ENCODE measurements at regions not wholly inside any gene's neighbourhood (a gene's known extent, or its start where the extent isn't known, plus 50 kb on each side); places are given as distances from the start of the nearest gene placed in this dataset.

DNA sequence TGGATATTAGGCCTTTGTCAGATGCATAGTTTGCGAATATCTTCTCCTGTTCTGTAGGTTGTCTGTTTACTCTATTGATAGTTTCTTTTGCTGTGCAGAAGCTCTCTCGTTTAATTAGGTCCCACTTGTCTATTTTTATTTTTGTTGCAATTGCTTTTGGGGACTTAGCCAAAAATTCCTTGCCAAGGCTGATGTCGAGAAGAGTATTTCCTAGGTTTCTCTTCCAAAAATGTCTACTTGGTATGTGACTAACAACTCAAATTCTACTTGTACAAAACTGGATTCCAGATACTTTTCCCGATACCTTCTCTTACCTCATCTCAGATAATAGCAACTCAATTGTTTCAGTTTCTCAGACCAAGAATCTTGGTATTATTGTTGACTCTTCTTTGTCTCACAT is 142.4 kb upstream of the GLRA2 start:
- Histone ChIP-seq H3K9ac (ENCODE audit: low read length) (no peak overlapping the region), H3K4me3 (ENCODE audit: low read length) (no peak overlapping the region), H3K27me3 (ENCODE audit: insufficient read depth, low read length, poor library complexity) (no peaks in the 10 kb centered on the region), H3K4me2 (ENCODE audit: low read length) (no peak overlapping the region), H4K5ac (ENCODE audit: low read length) (no peak overlapping the region), H2AK5ac (ENCODE audit: low read length) (no peak overlapping the region), H3K27ac (ENCODE audit: low read depth, low read length) (no peak overlapping the region), H2BK15ac (replicated peaks; ENCODE audit: low read depth) (no peak overlapping the region), H3K18ac (ENCODE audit: low read length) (no peak overlapping the region), H3K79me1 (ENCODE audit: low read length) (no peaks in the 10 kb centered on the region), H4K8ac (ENCODE audit: low read depth, low read length) (no peak overlapping the region), H3K79me2 (ENCODE audit: control insufficient read depth, insufficient read depth, low read length) (no peaks in the 10 kb centered on the region), H2BK5ac (ENCODE audit: low read length) (no peak overlapping the region), H3K23ac (ENCODE audit: low read length) (no peak overlapping the region), H3K56ac (ENCODE audit: low read length) (no peak overlapping the region), H3K36me3 (ENCODE audit: control insufficient read depth, insufficient read depth, low read length) (no peaks in the 10 kb centered on the region), H3K4me1 (ENCODE audit: control insufficient read depth, low read depth, low read length) (no peaks in the 10 kb centered on the region), H2BK120ac (ENCODE audit: low read depth, low read length) (no peak overlapping the region), H3K4ac (ENCODE audit: low read depth, low read length) (no peak overlapping the region)
- DNase-seq, result no peak
- no CpG with 5 or more reads among the region's 4 CpGs for WGBS (ENCODE audit: extremely low coverage, insufficient coverage, low lambda C conversion rate)

DNA sequence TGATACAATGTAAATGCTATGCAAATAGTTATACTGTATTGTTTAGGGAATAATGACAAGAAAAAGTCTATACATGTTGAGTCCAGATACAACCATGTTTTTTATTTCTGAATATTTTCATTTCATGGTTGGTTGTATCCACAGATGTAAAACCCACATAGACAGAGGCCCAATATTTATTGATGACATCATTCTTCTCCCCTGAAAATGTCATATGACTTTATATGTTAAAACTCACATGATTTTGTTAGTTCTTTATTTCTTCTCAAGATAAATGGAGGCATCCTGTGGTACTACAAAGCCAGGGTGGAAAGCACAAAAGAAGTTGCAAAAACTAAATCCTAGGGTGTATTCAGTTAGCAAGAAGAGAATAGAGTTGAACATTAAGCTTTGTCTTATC is 149.3 kb upstream of the GLRA2 start:
- Histone ChIP-seq H3K9ac (ENCODE audit: low read length) (no peak overlapping the region), H2AK5ac (ENCODE audit: low read length) (no peak overlapping the region), H3K4me1 (ENCODE audit: control insufficient read depth, low read depth, low read length) (no peaks in the 10 kb centered on the region), H3K79me1 (ENCODE audit: low read length) (no peaks in the 10 kb centered on the region), H2BK15ac (replicated peaks; ENCODE audit: low read depth) (no peak overlapping the region), H3K56ac (ENCODE audit: low read length) (no peak overlapping the region), H3K4me2 (ENCODE audit: low read length) (no peak overlapping the region), H3K79me2 (ENCODE audit: control insufficient read depth, insufficient read depth, low read length) (no peaks in the 10 kb centered on the region), H2BK120ac (ENCODE audit: low read depth, low read length) (no peak overlapping the region), H3K23ac (ENCODE audit: low read length) (no peak overlapping the region), H3K27ac (ENCODE audit: low read depth, low read length) (no peak overlapping the region), H3K27me3 (ENCODE audit: insufficient read depth, low read length, poor library complexity) (no peaks in the 10 kb centered on the region), H2BK5ac (ENCODE audit: low read length) (no peak overlapping the region), H4K8ac (ENCODE audit: low read depth, low read length) (no peak overlapping the region), H3K4me3 (ENCODE audit: low read length) (no peak overlapping the region), H4K5ac (ENCODE audit: low read length) (no peak overlapping the region), H3K36me3 (ENCODE audit: control insufficient read depth, insufficient read depth, low read length) (no peaks in the 10 kb centered on the region), H3K4ac (ENCODE audit: low read depth, low read length) (no peak overlapping the region), H3K18ac (ENCODE audit: low read length) (no peak overlapping the region)
- no peak for DNase-seq

DNA sequence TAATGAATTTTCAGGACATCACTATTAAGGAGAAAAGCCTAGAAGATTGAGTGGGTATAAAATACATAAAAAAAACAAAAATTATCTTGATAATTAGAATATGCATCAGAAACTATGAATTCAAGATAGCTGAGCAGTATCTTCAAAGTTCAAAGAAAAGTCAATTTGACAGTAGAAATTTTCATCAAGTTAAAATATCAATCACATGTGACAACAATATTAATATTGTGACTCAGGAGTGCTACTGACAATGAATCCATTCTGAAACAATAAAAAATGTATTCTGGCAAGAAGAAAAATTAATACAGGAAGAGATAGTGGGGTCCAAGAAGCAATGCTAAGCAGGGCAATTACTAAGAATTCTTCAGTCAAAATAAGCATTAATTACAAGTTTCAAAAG is 151.9 kb upstream of the GLRA2 start:
- Histone ChIP-seq H4K5ac (ENCODE audit: low read length) (no peak overlapping the region), H3K36me3 (ENCODE audit: control insufficient read depth, insufficient read depth, low read length) (no peaks in the 10 kb centered on the region), H3K9ac (ENCODE audit: low read length) (no peak overlapping the region), H3K4me3 (ENCODE audit: low read length) (no peak overlapping the region), H2BK120ac (ENCODE audit: low read depth, low read length) (no peak overlapping the region), H3K79me2 (ENCODE audit: control insufficient read depth, insufficient read depth, low read length) (no peaks in the 10 kb centered on the region), H3K23ac (ENCODE audit: low read length) (no peak overlapping the region), H3K27me3 (ENCODE audit: insufficient read depth, low read length, poor library complexity) (no peaks in the 10 kb centered on the region), H4K8ac (ENCODE audit: low read depth, low read length) (no peak overlapping the region), H3K27ac (ENCODE audit: low read depth, low read length) (no peak overlapping the region), H3K4me2 (ENCODE audit: low read length) (no peak overlapping the region), H3K18ac (ENCODE audit: low read length) (no peak overlapping the region), H2BK5ac (ENCODE audit: low read length) (no peak overlapping the region), H2BK15ac (replicated peaks; ENCODE audit: low read depth) (no peak overlapping the region), H2AK5ac (ENCODE audit: low read length) (no peak overlapping the region), H3K79me1 (ENCODE audit: low read length) (no peaks in the 10 kb centered on the region), H3K4me1 (ENCODE audit: control insufficient read depth, low read depth, low read length) (no peaks in the 10 kb centered on the region), H3K56ac (ENCODE audit: low read length) (no peak overlapping the region), H3K4ac (ENCODE audit: low read depth, low read length) (no peak overlapping the region)
- DNase-seq, result no peak

DNA sequence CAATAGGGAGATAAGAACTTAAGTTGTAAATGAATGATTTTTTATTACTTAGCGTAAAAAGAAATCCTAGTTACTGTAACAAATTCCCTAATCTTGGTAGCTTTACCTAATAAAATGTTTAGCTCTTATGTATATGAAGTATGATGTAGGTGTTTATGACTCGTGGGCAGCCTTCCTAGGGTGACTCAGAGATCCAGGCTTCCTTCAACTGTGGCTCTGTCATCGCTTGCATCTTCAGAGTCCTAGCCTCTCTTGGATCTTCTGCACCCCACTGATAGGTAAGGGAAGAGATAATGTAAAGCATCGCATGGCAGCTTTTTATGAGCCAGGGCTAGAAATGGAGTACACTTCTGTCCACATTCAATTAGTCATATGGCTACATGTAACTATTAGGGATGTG is 165.6 kb upstream of the GLRA2 start:
- no CpG with 5 or more reads among the region's 4 CpGs for WGBS (ENCODE audit: extremely low coverage, insufficient coverage, low lambda C conversion rate)
- Histone ChIP-seq H3K4me3 (ENCODE audit: low read length) (no peak overlapping the region), H3K79me2 (ENCODE audit: control insufficient read depth, insufficient read depth, low read length) (no peaks in the 10 kb centered on the region), H3K79me1 (ENCODE audit: low read length) (no peaks in the 10 kb centered on the region), H2BK15ac (replicated peaks; ENCODE audit: low read depth) (no peak overlapping the region), H2BK120ac (ENCODE audit: low read depth, low read length) (no peak overlapping the region), H3K4me1 (ENCODE audit: control insufficient read depth, low read depth, low read length) (no peaks in the 10 kb centered on the region), H3K56ac (ENCODE audit: low read length) (no peak overlapping the region), H3K27ac (ENCODE audit: low read depth, low read length) (no peak overlapping the region), H3K27me3 (ENCODE audit: insufficient read depth, low read length, poor library complexity) (no peaks in the 10 kb centered on the region), H4K5ac (ENCODE audit: low read length) (no peak overlapping the region), H3K9ac (ENCODE audit: low read length) (no peak overlapping the region), H3K36me3 (ENCODE audit: control insufficient read depth, insufficient read depth, low read length) (no peaks in the 10 kb centered on the region), H3K23ac (ENCODE audit: low read length) (no peak overlapping the region), H2BK5ac (ENCODE audit: low read length) (no peak overlapping the region), H3K4ac (ENCODE audit: low read depth, low read length) (no peak overlapping the region), H2AK5ac (ENCODE audit: low read length) (no peak overlapping the region), H3K18ac (ENCODE audit: low read length) (no peak overlapping the region), H4K8ac (ENCODE audit: low read depth, low read length) (no peak overlapping the region), H3K4me2 (ENCODE audit: low read length) (no peak overlapping the region)
- no peak for DNase-seq

DNA sequence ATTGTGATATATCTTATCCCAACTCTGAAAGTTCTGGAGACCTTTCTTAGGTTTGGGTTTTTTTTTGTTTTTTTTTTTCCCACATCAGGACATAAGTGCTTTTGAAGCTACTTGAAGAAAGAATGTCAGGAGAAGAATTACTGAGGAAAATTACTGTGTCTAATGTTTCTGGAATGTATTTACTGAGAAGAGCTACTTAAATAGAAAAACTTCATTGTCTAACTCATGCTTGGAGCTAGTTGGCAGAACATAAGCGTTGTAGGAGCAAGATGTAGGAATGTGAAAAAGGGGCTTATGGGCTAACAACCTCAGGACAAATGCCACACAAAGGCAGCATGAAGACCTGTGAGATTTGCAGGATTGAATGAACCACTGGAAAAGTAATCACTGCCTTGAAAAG is 166.6 kb upstream of the GLRA2 start:
- Histone ChIP-seq H4K8ac (ENCODE audit: low read depth, low read length) (no peak overlapping the region), H3K4me3 (ENCODE audit: low read length) (no peak overlapping the region), H2AK5ac (ENCODE audit: low read length) (no peak overlapping the region), H4K5ac (ENCODE audit: low read length) (no peak overlapping the region), H3K36me3 (ENCODE audit: control insufficient read depth, insufficient read depth, low read length) (no peaks in the 10 kb centered on the region), H2BK120ac (ENCODE audit: low read depth, low read length) (no peak overlapping the region), H3K79me1 (ENCODE audit: low read length) (no peaks in the 10 kb centered on the region), H3K9ac (ENCODE audit: low read length) (no peak overlapping the region), H3K56ac (ENCODE audit: low read length) (no peak overlapping the region), H3K4me1 (ENCODE audit: control insufficient read depth, low read depth, low read length) (no peaks in the 10 kb centered on the region), H2BK15ac (replicated peaks; ENCODE audit: low read depth) (no peak overlapping the region), H3K27me3 (ENCODE audit: insufficient read depth, low read length, poor library complexity) (no peaks in the 10 kb centered on the region), H3K79me2 (ENCODE audit: control insufficient read depth, insufficient read depth, low read length) (no peaks in the 10 kb centered on the region), H3K18ac (ENCODE audit: low read length) (no peak overlapping the region), H2BK5ac (ENCODE audit: low read length) (no peak overlapping the region), H3K4ac (ENCODE audit: low read depth, low read length) (no peak overlapping the region), H3K4me2 (ENCODE audit: low read length) (no peak overlapping the region), H3K23ac (ENCODE audit: low read length) (no peak overlapping the region), H3K27ac (ENCODE audit: low read depth, low read length) (no peak overlapping the region)
- WGBS (ENCODE audit: extremely low coverage, insufficient coverage, low lambda C conversion rate), result no CpG with 5 or more reads among the region's 1 CpG
- no peak for DNase-seq

DNA sequence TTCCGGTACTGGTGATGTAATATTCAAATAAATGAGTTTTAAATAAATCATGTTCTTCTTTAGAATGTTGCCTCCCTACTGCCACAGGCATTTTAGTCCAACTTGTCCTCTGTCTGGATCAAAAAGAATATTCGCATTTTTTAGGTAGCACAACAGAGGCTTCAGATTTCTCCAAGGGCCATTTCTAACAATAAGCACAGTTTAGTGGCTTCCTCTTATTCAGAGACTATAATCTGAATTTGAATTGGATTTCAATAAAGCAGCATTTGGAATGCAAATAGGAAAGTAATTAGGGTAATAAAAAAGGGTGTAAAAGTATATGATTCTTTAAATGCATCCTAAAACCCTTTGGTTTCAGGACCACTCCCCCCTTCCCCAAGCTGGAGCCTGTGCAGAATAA is 167.9 kb upstream of the GLRA2 start:
- H3K36me3 ChIP-seq (ENCODE audit: control insufficient read depth, insufficient read depth, low read length), result no peaks in the 10 kb centered on the region
- no peak overlapping the region for H3K4me3 ChIP-seq (ENCODE audit: low read length)
- no peak overlapping the region for H3K27ac ChIP-seq (ENCODE audit: low read depth, low read length)
- no peak overlapping the region for H3K18ac ChIP-seq (ENCODE audit: low read length)
- no peaks in the 10 kb centered on the region for H3K79me1 ChIP-seq (ENCODE audit: low read length)
- H2BK5ac ChIP-seq (ENCODE audit: low read length), result no peak overlapping the region
- no CpG with 5 or more reads among the region's 2 CpGs for WGBS (ENCODE audit: extremely low coverage, insufficient coverage, low lambda C conversion rate)
- H3K4me2 ChIP-seq (ENCODE audit: low read length), result no peak overlapping the region
- H4K8ac ChIP-seq (ENCODE audit: low read depth, low read length), result no peak overlapping the region
- no peak overlapping the region for H2AK5ac ChIP-seq (ENCODE audit: low read length)
- no peaks in the 10 kb centered on the region for H3K4me1 ChIP-seq (ENCODE audit: control insufficient read depth, low read depth, low read length)
- H3K4ac ChIP-seq (ENCODE audit: low read depth, low read length), result no peak overlapping the region
- no peak overlapping the region for H2BK120ac ChIP-seq (ENCODE audit: low read depth, low read length)
- DNase-seq, result no peak
- H2BK15ac ChIP-seq (replicated peaks; ENCODE audit: low read depth), result no peak overlapping the region
- H3K56ac ChIP-seq (ENCODE audit: low read length), result no peak overlapping the region
- H3K79me2 ChIP-seq (ENCODE audit: control insufficient read depth, insufficient read depth, low read length), result no peaks in the 10 kb centered on the region
- H3K23ac ChIP-seq (ENCODE audit: low read length), result no peak overlapping the region
- H4K5ac ChIP-seq (ENCODE audit: low read length), result no peak overlapping the region
- H3K27me3 ChIP-seq (ENCODE audit: insufficient read depth, low read length, poor library complexity), result no peaks in the 10 kb centered on the region
- no peak overlapping the region for H3K9ac ChIP-seq (ENCODE audit: low read length)
